Calu3 (cell line): ENCODE measurements at regions not wholly inside any gene's neighbourhood (a gene's known extent, or its start where the extent isn't known, plus 50 kb on each side); places are given as distances from the start of the nearest gene placed in this dataset.

Experiments used
- BruUV-seq: library from RNA; stranded (reverse); fragments of 400-500 nt; replicated peaks from 2 replicates; lab custom pipeline; 2021; lab: Mats Ljungman, UMichigan
- CTCF ChIA-PET: fragments of 300-600 bp; sonication (Branson Sonifier 250); formaldehyde crosslinking; loops from one replicate; lab custom pipeline; 2022; ENCODE audit warnings: antibody characterized with exemption; lab: Charles Lee
- DNase-seq: peaks from one replicate; pipeline ENCODE4 v3.0.0; 2022
- H3K27ac Mint-ChIP-seq: one replicate; pipeline ENCODE4 v1.8.0; 2022; ENCODE audit warnings: mixed read lengths; ENCODE audit not compliant: unreplicated experiment
- H3K27me3 Mint-ChIP-seq: one replicate; pipeline ENCODE4 v1.8.0; 2022; ENCODE audit warnings: mixed read lengths; ENCODE audit not compliant: unreplicated experiment
- H3K36me3 Mint-ChIP-seq: one replicate; pipeline ENCODE4 v1.8.0; 2022; ENCODE audit warnings: mild to moderate bottlenecking, moderate library complexity, mixed read lengths; ENCODE audit not compliant: insufficient read depth, unreplicated experiment
- H3K4me1 Mint-ChIP-seq: one replicate; pipeline ENCODE4 v1.8.0; 2022; ENCODE audit warnings: mild to moderate bottlenecking, low read depth, mixed read lengths; ENCODE audit not compliant: unreplicated experiment
- H3K4me3 Mint-ChIP-seq: one replicate; pipeline ENCODE4 v1.8.0; 2022; ENCODE audit warnings: mild to moderate bottlenecking, low read depth, moderate library complexity, mixed read lengths; ENCODE audit not compliant: unreplicated experiment
- H3K9me3 Mint-ChIP-seq: one replicate; pipeline ENCODE4 v1.8.0; 2022; ENCODE audit warnings: low read depth, mixed read lengths; ENCODE audit not compliant: unreplicated experiment
- intact Hi-C: fragments of 100-400 bp; cut with micrococcal nuclease; formaldehyde crosslinking; loops from one replicate; pipeline ENCODE4 v1.10.0; 2022; ENCODE audit not compliant: unreplicated experiment
- TF ChIP-seq, protein P1 (sequence below): fragments of 200-600 bp; IDR thresholded peaks from one replicate; pipeline ENCODE4 v1.8.0; 2022; ENCODE audit warnings: antibody characterized with exemption; ENCODE audit not compliant: unreplicated experiment

DNA sequence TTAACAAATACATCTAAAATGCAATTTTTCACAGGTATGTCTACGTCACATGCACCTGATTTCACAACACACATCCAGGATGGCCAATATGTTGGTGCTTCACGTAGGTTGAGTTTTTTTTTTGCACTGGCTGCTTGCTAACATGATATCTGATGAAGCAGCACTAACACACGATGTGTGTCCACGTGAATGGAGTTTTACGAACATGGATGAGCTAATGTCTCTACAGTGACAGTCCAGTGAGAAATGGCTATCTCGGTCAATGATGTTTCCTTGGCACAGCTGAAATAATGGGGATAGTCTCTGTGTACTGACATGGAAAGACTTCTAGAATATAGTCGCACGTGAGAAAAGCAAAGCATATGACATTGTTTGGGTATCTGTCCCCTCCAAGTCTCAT lies 563.9 kb upstream of the ADARB2 start:
- Mint-ChIP-seq H3K4me1 (peaks cover 16% of the 10 kb centered on the region), H3K27me3 (no peaks in the 10 kb centered on the region), H3K4me3 (no peak overlapping the region), H3K36me3 (no peaks in the 10 kb centered on the region), H3K9me3 (peaks cover 12% of the 10 kb centered on the region), H3K27ac (no peak overlapping the region)
- no peak for DNase-seq
- BruUV-seq = no TSS peak
- TF ChIP-seq, protein P1, sequence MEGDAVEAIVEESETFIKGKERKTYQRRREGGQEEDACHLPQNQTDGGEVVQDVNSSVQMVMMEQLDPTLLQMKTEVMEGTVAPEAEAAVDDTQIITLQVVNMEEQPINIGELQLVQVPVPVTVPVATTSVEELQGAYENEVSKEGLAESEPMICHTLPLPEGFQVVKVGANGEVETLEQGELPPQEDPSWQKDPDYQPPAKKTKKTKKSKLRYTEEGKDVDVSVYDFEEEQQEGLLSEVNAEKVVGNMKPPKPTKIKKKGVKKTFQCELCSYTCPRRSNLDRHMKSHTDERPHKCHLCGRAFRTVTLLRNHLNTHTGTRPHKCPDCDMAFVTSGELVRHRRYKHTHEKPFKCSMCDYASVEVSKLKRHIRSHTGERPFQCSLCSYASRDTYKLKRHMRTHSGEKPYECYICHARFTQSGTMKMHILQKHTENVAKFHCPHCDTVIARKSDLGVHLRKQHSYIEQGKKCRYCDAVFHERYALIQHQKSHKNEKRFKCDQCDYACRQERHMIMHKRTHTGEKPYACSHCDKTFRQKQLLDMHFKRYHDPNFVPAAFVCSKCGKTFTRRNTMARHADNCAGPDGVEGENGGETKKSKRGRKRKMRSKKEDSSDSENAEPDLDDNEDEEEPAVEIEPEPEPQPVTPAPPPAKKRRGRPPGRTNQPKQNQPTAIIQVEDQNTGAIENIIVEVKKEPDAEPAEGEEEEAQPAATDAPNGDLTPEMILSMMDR = no peak
- CTCF ChIA-PET = no interaction called here
- intact Hi-C loops = no loop called here

DNA sequence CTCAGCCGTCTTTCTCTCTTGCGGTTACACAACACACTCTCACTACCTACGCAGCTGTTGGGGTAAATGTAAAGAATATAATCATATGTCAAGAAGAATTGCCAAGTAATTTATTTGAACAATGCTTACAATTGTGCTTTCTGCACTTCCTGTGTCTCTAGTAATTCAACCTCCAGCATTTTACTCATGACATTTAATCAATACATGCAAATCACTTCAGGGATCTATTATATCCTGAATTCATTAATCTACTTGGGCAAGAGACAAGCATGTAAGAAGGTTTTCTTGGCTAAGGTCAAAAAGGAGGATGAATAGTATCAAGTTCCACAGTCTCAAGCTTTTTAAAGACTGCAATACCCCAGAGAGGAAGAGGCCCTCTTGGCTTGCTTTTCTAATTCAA lies 562.9 kb upstream of the ADARB2 start:
- CTCF ChIA-PET = no interaction called here
- H3K4me3 Mint-ChIP-seq = peak overlapping the region; percentile 5
- TF ChIP-seq, protein P1 = no peak
- peaks cover 16% of the 10 kb centered on the region for H3K4me1 Mint-ChIP-seq
- no TSS peak for BruUV-seq
- intact Hi-C loops = no loop called here
- H3K27ac Mint-ChIP-seq = peak overlapping the region; percentile 87
- no peaks in the 10 kb centered on the region for H3K36me3 Mint-ChIP-seq
- H3K27me3 Mint-ChIP-seq = no peaks in the 10 kb centered on the region
- no peak for DNase-seq
- peaks cover 12% of the 10 kb centered on the region for H3K9me3 Mint-ChIP-seq

DNA sequence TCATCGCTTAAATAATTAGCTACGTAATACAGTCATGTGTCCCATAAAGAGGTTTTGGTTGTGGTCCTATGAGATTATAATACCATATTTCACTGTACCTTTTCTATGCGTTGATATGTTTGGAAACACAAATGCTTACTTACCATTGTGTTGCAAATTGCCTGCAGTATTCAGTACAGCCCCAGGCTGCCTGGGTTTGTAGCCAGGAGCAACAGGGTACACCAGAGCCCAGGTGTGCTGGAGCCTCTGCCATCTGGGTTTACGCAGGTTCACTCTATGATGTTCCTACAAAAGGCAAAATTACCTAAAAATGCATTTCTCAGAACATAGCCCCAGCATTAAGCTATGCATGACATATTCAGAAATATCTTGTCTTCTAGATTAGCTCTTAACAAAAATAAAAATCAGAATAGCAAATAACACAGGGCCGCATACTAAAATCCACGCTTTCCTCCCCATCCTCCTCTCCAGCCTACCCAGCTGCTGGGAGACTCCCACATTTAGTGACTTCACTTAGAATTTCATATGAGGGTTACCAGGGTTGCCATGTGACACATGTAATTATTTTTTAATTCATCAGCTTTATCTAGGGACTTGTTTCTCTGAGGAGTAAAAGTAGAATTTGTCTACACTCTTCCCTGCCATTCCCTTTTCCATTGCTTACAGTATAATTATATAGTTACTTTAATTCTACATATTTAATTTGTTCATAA lies 559.0 kb upstream of the ADARB2 start:
- no peaks in the 10 kb centered on the region for H3K27me3 Mint-ChIP-seq
- no peak for DNase-seq
- TF ChIP-seq, protein P1 = no peak
- no peak overlapping the region for H3K27ac Mint-ChIP-seq
- H3K4me3 Mint-ChIP-seq = no peak overlapping the region
- no TSS peak for BruUV-seq
- no peaks in the 10 kb centered on the region for H3K36me3 Mint-ChIP-seq
- H3K9me3 Mint-ChIP-seq = peaks cover 7% of the 10 kb centered on the region
- H3K4me1 Mint-ChIP-seq = peaks cover 16% of the 10 kb centered on the region
- intact Hi-C loops = no loop called here
- CTCF ChIA-PET = no interaction called here

DNA sequence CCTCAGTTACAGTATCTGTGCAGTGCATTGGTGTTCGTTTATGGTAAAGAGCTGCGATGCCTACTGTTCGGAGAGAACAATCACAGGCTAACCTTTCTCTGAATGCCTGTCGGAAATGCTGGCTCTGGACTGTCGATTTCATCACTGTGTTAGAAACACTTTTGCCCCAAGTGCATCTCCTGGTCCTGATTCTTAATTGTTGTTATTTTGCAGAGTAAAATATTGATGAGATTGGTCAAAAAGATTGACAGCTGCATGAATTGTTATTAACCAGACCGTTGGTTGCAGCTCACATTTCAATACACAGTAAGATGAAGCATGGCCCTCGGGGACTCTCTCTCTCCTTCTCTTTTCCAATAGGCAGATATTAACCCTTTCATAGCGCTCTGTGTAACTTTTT lies 557.4 kb upstream of the ADARB2 start:
- BruUV-seq = no TSS peak
- Mint-ChIP-seq H3K36me3 (no peaks in the 10 kb centered on the region), H3K9me3 (peaks cover 3% of the 10 kb centered on the region), H3K4me1 (peaks cover 8% of the 10 kb centered on the region), H3K27ac (no peak overlapping the region), H3K27me3 (no peaks in the 10 kb centered on the region), H3K4me3 (no peak overlapping the region)
- TF ChIP-seq, protein P1 = no peak
- CTCF ChIA-PET = no interaction called here
- DNase-seq = no peak
- intact Hi-C loops = no loop called here
